ENCODE measurements at regions not wholly inside any gene's neighbourhood (a gene's known extent, or its start where the extent isn't known, plus 50 kb on each side); places are given as distances from the start of the nearest gene placed in this dataset.

DNA sequence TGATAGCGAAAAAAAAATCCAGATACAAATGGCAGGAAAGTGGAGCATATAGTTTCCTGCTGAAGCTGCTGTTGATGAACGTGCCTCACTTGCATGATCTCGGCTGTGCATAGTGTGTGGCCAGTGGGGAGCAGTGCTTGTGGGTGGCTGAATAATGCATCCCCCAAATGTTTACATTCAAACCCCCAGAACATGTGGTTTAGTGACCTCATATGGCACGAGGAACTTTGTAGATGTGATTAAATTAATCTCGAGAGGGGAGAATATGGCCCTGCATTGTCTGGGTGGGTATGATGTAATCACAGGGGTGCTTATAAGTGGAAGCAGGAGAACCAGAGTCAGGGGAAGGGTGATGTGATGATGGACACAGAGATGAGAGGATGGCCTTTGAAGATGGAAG is 425.0 kb downstream of the TMEM121 start (continued):
- TF ChIP-seq EZH2phosphoT487 (IDR thresholded peaks at IDR 0.05; ENCODE audit: unreplicated experiment) (no peak), ZNF331 (CRISPR knock-in tag; IDR thresholded peaks at IDR 0.05; ENCODE audit: low read depth) (no peak)

DNA sequence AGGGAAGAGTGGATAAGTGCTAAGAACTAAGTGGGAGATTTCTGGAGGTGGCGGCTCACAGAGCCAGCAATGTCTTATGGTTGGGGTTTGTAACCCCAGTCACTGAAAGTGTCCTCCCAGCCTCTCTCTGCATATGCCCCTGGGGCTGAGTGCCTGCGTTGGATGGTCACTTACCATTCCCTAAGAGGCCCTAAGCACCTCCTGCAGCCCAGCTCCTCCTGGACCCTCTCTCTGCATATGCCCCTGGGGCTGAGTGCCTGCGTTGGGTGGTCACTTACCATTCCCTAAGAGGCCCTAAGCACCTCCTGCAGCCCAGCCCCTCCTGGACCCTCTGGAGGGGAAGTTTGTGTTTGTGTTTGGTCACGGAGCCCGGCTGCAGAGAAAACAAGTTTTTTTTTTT is 425.8 kb downstream of the TMEM121 start:
- H3K36me3 Mint-ChIP-seq (ENCODE audit: low read depth) = peaks cover 38% of the 10 kb centered on the region

DNA sequence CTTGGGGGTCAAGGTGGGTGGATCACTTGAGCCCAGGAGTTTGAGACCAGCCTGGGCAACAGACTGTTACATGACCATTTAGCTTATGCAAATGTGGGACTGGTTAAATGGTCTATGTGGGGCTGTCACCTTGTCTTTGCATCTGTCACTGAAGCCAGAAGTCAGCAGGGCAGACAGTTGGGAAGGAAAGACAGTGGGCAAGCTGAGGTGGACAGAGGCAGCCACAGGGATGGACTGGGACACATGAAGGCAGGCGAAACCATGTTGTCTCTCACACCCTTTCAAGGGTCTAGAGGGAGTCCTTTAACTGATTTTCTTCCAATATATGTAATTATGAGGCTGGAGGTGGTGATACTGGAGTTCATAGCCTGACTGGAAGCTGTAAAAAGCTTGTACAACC is 426.4 kb downstream of the TMEM121 start:
- no peaks in the 10 kb centered on the region for H3K4me1 ChIP-seq (ENCODE audit: insufficient read depth)
- DNase-seq (ENCODE audit: low spot score) (no peak), ATAC-seq (no peak)
- H3K27ac ChIP-seq (ENCODE audit: low read depth) = no peak overlapping the region
- Mint-ChIP-seq H3K27ac (no peak overlapping the region), H3K27me3 (ENCODE audit: insufficient read depth, low read depth, poor library complexity) (peaks cover 3% of the 10 kb centered on the region), H3K9me3 (peaks cover 91% of the 10 kb centered on the region), H3K4me3 (no peak overlapping the region), H3K36me3 (ENCODE audit: low read depth) (peaks cover 36% of the 10 kb centered on the region), H3K4me1 (no peaks in the 10 kb centered on the region)
- no peaks in the 10 kb centered on the region for H3F3A ChIP-seq (replicated peaks; ENCODE audit: low read depth)
- no peaks in the 10 kb centered on the region for H3K79me2 ChIP-seq (replicated peaks; ENCODE audit: insufficient read depth)
- H3K27me3 ChIP-seq (ENCODE audit: insufficient read depth) = no peaks in the 10 kb centered on the region
- H3K9me2 ChIP-seq (ENCODE audit: insufficient read depth) = no peaks in the 10 kb centered on the region
- H2AFZ ChIP-seq = no peak overlapping the region
- H3K4me3 ChIP-seq = no peak overlapping the region
- H4K20me1 ChIP-seq (replicated peaks; ENCODE audit: insufficient read depth) = no peaks in the 10 kb centered on the region
- H3K4me2 ChIP-seq = no peak overlapping the region
- H3K36me3 ChIP-seq (ENCODE audit: insufficient read depth) = no peaks in the 10 kb centered on the region
- TF ChIP-seq ZNF114 (CRISPR knock-in tag; IDR thresholded peaks at IDR 0.05) (no peak), ZNF331 (CRISPR knock-in tag; IDR thresholded peaks at IDR 0.05; ENCODE audit: low read depth) (no peak), POLR2AphosphoS5 (IDR thresholded peaks at IDR 0.05; ENCODE audit: low read depth) (no peak), JUNB (IDR thresholded peaks at IDR 0.05; ENCODE audit: unreplicated experiment) (no peak), STAT1 (IDR thresholded peaks at IDR 0.05; ENCODE audit: unreplicated experiment) (no peak), EZH2 (IDR thresholded peaks at IDR 0.05; ENCODE audit: low read depth, unreplicated experiment) (no peak), EZH2phosphoT487 (IDR thresholded peaks at IDR 0.05; ENCODE audit: unreplicated experiment) (no peak), NANOG (IDR thresholded peaks at IDR 0.05; ENCODE audit: borderline replicate concordance) (no peak)
- TF ChIP-seq, protein P1, sequence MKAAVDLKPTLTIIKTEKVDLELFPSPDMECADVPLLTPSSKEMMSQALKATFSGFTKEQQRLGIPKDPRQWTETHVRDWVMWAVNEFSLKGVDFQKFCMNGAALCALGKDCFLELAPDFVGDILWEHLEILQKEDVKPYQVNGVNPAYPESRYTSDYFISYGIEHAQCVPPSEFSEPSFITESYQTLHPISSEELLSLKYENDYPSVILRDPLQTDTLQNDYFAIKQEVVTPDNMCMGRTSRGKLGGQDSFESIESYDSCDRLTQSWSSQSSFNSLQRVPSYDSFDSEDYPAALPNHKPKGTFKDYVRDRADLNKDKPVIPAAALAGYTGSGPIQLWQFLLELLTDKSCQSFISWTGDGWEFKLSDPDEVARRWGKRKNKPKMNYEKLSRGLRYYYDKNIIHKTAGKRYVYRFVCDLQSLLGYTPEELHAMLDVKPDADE (IDR thresholded peaks at IDR 0.05) = no peak
- TF ChIP-seq, protein P2, sequence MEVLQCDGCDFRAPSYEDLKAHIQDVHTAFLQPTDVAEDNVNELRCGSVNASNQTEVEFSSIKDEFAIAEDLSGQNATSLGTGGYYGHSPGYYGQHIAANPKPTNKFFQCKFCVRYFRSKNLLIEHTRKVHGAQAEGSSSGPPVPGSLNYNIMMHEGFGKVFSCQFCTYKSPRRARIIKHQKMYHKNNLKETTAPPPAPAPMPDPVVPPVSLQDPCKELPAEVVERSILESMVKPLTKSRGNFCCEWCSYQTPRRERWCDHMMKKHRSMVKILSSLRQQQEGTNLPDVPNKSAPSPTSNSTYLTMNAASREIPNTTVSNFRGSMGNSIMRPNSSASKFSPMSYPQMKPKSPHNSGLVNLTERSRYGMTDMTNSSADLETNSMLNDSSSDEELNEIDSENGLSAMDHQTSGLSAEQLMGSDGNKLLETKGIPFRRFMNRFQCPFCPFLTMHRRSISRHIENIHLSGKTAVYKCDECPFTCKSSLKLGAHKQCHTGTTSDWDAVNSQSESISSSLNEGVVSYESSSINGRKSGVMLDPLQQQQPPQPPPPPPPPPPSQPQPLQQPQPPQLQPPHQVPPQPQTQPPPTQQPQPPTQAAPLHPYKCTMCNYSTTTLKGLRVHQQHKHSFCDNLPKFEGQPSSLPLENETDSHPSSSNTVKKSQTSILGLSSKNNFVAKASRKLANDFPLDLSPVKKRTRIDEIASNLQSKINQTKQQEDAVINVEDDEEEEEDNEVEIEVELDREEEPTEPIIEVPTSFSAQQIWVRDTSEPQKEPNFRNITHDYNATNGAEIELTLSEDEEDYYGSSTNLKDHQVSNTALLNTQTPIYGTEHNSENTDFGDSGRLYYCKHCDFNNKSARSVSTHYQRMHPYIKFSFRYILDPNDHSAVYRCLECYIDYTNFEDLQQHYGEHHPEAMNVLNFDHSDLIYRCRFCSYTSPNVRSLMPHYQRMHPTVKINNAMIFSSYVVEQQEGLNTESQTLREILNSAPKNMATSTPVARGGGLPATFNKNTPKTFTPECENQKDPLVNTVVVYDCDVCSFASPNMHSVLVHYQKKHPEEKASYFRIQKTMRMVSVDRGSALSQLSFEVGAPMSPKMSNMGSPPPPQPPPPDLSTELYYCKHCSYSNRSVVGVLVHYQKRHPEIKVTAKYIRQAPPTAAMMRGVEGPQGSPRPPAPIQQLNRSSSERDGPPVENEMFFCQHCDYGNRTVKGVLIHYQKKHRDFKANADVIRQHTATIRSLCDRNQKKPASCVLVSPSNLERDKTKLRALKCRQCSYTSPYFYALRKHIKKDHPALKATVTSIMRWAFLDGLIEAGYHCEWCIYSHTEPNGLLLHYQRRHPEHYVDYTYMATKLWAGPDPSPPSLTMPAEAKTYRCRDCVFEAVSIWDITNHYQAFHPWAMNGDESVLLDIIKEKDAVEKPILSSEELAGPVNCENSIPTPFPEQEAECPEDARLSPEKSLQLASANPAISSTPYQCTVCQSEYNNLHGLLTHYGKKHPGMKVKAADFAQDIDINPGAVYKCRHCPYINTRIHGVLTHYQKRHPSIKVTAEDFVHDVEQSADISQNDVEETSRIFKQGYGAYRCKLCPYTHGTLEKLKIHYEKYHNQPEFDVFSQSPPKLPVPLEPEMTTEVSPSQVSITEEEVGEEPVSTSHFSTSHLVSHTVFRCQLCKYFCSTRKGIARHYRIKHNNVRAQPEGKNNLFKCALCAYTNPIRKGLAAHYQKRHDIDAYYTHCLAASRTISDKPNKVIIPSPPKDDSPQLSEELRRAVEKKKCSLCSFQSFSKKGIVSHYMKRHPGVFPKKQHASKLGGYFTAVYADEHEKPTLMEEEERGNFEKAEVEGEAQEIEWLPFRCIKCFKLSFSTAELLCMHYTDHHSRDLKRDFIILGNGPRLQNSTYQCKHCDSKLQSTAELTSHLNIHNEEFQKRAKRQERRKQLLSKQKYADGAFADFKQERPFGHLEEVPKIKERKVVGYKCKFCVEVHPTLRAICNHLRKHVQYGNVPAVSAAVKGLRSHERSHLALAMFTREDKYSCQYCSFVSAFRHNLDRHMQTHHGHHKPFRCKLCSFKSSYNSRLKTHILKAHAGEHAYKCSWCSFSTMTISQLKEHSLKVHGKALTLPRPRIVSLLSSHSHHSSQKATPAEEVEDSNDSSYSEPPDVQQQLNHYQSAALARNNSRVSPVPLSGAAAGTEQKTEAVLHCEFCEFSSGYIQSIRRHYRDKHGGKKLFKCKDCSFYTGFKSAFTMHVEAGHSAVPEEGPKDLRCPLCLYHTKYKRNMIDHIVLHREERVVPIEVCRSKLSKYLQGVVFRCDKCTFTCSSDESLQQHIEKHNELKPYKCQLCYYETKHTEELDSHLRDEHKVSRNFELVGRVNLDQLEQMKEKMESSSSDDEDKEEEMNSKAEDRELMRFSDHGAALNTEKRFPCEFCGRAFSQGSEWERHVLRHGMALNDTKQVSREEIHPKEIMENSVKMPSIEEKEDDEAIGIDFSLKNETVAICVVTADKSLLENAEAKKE (CRISPR knock-in tag; IDR thresholded peaks at IDR 0.05) = no peak

More for the DNA sequence above, 425.8 kb downstream of the TMEM121 start:
- DNase-seq (ENCODE audit: low spot score) = no peak
- Histone ChIP-seq H3K27ac (ENCODE audit: low read depth) (no peak overlapping the region), H3K4me1 (ENCODE audit: insufficient read depth) (no peaks in the 10 kb centered on the region), H3K4me3 (no peak overlapping the region), H3K36me3 (ENCODE audit: insufficient read depth) (no peaks in the 10 kb centered on the region), H3F3A (replicated peaks; ENCODE audit: low read depth) (no peaks in the 10 kb centered on the region), H2AFZ (no peak overlapping the region), H3K27me3 (ENCODE audit: insufficient read depth) (no peaks in the 10 kb centered on the region), H4K20me1 (replicated peaks; ENCODE audit: insufficient read depth) (no peaks in the 10 kb centered on the region), H3K9me2 (ENCODE audit: insufficient read depth) (no peaks in the 10 kb centered on the region), H3K79me2 (replicated peaks; ENCODE audit: insufficient read depth) (no peaks in the 10 kb centered on the region), H3K4me2 (no peak overlapping the region)
- Mint-ChIP-seq H3K4me1 (no peaks in the 10 kb centered on the region), H3K27ac (no peak overlapping the region), H3K9me3 (peaks cover 90% of the 10 kb centered on the region), H3K27me3 (ENCODE audit: insufficient read depth, low read depth, poor library complexity) (peaks cover 3% of the 10 kb centered on the region), H3K4me3 (no peak overlapping the region)
- TF ChIP-seq, protein P3, sequence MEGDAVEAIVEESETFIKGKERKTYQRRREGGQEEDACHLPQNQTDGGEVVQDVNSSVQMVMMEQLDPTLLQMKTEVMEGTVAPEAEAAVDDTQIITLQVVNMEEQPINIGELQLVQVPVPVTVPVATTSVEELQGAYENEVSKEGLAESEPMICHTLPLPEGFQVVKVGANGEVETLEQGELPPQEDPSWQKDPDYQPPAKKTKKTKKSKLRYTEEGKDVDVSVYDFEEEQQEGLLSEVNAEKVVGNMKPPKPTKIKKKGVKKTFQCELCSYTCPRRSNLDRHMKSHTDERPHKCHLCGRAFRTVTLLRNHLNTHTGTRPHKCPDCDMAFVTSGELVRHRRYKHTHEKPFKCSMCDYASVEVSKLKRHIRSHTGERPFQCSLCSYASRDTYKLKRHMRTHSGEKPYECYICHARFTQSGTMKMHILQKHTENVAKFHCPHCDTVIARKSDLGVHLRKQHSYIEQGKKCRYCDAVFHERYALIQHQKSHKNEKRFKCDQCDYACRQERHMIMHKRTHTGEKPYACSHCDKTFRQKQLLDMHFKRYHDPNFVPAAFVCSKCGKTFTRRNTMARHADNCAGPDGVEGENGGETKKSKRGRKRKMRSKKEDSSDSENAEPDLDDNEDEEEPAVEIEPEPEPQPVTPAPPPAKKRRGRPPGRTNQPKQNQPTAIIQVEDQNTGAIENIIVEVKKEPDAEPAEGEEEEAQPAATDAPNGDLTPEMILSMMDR (conservative IDR thresholded peaks at IDR 0.05; ENCODE audit: low read depth in 2 of 2) = no peak
- TF ChIP-seq STAT1 (IDR thresholded peaks at IDR 0.05; ENCODE audit: unreplicated experiment) (no peak), POLR2AphosphoS5 (IDR thresholded peaks at IDR 0.05; ENCODE audit: low read depth) (no peak)
- no peak for ATAC-seq
